ENCODE measurements at regions not wholly inside any gene's neighbourhood (a gene's known extent, or its start where the extent isn't known, plus 50 kb on each side); places are given as distances from the start of the nearest gene placed in this dataset.
"Not testable (repeated sequence)": the region's sequence is repeated elsewhere in the genome, so short reads cannot be mapped to it uniquely, and the experiment has no call there.

DNA sequence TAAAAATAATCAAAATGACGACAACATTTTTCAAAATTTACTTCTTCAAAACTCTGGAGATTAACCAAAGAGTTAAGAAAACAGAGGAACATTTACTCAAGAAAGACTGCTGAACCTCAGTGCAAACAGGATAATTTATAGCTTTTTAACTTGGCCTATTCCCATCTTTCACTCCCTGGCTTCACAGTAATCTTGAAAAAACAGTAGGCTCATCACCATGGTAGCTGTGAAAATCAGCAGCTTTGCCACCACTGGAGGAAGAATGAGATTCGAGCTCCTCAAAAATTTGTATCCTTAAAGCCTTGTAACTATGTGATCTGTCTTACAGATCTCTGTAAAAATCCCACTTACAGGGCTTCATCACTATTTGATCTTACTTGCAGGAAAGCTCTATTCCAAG, 447.7 kb upstream of the CTSO start:
- no peak for DNase-seq (ENCODE audit: low spot score)

DNA sequence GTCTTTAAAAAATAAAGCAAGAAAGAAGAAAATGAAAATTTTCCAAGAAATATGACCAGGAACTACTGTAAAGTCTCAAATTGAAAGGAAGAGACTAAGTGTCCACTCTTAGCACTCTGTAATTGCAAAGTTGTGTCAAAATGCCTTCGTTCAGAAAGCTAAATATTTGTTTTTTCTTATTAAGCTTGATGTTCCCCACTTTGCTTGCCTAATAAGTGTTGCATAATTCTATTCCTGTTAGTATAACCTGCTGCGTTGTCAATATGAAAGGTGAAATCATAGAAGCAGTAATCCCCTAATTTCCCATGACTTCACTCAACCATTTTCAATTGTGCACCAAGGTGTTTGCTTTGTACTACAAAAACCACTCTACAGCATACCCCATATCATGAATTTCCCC, 442.9 kb upstream of the CTSO start:
- DNase-seq (ENCODE audit: low spot score), result no peak

DNA sequence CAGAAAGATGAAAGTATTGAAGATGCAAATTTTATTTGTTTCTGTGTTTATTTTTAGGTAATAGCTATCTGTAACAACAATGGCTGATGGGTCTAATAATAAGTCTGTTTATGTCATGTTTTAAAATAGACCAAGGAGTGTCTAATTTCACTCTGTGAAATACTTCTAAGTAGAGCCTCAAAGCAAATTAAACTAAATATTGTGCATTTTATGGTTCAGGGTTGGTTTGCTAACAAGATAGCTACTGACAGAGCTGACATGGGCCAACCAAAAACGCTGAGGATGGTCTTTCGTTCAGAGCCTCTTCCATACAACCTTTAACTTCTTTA, 437.6 kb upstream of the CTSO start:
- no peak for DNase-seq (ENCODE audit: low spot score)

DNA sequence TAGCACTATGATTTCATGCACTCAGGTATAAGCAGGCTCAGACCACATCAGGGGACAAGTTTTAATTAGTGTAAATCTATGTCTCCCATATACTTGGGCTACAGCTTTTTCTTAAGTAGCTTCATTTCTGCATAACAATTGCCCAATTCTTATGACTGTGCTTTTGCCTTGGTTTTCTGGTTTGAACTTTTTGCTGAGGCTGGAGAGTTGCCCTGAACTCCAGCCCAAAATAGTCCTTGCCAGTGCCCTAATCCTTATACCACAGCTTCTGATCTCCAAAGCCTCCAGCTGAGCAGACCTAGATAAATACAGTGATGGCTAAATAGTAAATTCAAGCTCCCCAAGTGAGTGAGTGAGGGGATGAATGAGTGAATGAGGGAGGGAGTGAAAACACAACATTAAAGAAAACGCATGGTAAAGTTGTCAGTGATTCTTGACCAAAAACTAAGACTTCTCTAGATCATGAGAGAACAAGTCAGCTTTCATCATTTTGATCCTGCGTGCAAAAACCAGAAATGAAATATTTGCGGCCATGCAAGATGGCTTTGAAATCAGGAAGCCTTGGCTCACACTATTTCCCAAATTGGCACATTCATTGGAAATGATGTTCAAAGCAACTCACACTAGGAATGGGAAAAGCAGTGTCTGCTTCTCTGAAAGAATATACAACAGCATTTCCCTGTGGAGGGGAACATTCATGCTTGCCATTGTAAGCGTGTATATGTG, 437.1 kb upstream of the CTSO start:
- no peak for DNase-seq (ENCODE audit: low spot score)

DNA sequence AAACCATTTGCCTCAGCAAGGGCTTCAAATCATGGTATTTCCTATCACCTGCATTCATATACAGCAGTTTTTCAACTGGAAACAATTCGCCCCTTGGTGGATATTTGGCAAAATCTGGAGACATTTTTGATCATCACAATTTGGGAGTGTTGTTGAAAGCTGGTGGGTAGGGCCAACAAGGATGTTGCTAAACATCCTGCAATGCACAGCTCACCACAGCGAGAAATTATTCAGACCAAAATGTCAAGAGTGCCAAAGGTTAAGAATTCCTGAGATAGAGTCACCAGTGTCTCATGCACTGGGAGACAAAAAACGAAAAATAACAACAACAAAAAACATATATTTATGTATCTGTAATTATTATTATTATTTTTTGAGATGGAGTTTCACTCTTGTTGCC, 435.2 kb upstream of the CTSO start:
- DNase-seq (ENCODE audit: low spot score), result no peak

DNA sequence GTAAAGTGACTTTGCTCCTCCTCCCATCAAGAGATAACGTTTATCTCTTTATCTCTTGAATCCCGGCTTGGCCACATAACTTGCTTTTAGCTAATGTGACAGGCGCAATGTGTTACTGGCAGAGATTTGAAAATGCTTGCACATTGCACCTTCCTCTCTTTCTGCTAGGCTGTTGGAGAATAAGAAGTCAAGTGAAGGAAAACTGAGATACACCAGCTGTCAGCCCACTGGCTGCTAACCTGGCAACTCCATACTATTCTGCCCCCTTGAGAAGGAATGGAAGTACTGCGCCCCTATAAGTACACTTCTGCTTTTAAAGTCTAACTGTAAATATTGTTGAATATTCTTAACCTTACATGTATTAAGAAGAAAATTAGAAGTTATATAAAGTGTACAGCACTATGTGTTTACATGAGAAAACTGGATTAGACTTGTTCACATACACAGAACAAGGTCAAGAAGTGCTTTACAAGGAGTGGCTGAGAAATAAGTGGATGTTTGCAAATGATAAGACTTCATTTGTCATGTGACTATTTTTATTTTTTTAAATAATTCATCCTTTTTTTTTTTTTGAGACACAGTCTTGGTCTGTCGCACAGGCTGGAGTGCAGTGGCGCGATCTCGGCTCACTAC, 424.5 kb upstream of the CTSO start:
- DNase-seq (ENCODE audit: low spot score), result peak; percentile 59

DNA sequence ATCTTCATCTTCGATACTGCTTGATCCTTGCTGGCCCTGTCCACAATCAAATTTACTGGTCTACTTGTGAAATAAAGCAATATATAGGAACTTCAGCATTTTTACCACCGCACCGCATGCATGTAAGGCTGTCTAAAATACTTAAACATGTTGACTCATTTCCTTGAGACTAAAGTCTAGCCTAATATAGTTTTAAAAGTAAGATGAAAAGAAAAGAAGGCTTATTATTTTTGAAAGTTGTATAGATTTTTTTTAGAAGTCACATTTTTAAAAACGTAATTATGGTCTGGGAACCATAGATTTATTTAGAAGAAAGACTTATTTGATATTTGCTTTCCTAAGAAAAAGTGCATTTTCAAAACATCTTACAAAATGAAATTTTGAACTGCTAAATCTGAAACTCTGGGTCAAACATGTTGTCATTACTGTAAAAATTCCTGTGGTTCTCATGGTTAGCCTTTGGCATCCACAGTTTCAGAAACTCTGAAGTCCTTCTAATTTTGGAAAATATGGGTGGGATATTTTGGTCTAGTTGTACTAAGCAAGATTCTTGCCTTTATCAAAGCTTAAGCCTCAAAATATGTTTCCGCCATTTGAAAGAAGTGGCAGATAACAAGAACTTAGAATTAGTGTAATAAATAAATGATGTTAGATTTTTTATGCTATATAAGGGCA, 423.5 kb upstream of the CTSO start:
- peak; percentile 33 for DNase-seq (ENCODE audit: low spot score)

DNA sequence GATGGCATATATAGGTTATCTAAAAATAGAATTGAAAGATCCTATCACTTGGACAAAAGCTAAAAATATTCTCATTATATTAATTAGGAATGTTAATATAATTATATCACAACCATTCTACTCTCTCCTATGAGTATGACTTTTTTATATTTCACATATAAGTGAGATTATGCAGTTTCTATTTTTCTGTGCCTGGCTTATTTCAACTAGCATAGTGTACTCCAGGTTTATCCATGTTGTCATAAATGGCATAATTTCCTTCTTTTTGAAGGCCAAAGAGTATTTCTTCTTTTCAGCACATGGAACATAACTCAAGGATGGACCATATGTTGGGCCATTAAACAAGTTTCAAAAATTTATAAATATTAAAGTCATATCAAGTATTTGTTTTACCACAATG, 421.2 kb upstream of the CTSO start:
- no peak for DNase-seq (ENCODE audit: low spot score)

DNA sequence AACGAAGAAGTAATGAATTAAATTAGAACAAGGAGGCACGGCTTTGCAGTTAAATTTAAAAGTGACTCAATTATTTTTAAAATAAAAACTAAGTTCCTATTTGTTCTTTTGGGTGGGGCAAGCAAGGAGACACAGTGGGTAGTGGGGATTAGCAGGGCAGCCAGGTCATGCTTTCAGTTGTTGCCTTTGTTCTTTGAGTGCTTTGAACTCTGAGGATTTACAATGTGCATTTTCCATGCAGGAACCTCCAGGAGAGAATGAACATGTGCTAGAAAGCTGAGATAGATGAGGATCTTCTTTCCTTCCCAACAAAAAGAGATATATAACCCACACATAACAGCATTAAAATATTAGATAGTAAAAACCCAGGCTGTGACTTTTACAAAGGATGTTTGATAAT, 420.4 kb upstream of the CTSO start:
- DNase-seq (ENCODE audit: low spot score), result no peak

DNA sequence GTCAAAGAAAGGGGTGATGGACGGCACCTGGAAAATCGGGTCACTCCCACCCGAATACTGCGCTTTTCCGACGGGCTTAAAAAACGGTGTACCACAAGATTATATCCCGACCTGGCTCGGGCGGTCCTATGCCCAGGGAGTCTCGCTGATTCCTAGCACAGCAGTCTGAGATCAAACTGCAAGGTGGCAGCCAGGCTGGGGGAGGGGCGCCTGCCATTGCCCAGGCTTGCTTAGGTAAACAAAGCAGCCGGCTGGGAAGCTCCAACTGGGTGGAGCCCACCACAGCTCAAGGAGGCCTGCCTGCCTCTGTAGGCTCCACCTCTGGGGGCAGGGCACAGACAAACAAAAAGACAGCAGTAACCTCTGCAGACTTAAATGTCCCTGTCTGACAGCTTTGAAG, 413.8 kb upstream of the CTSO start:
- DNase-seq (ENCODE audit: low spot score), result not testable (repeated sequence)

DNA sequence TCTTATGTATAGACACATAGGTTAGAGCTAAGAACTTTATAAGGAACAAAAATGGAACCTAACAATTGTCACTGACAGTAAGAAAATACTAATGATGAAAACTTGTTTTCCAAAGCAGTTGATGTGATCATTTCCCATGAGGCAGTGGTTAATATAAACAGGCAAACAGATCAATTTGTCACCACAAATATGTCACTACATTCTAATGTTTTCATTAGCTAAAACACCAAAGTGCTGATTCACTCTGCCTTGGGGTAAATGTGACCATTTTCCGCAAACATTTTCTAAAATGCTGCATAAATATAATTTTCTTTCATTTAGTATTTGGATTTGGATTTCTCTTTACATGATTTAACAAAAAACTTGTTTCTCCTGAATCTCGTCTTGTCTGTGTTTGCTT, 408.9 kb upstream of the CTSO start:
- DNase-seq (ENCODE audit: low spot score), result no peak

DNA sequence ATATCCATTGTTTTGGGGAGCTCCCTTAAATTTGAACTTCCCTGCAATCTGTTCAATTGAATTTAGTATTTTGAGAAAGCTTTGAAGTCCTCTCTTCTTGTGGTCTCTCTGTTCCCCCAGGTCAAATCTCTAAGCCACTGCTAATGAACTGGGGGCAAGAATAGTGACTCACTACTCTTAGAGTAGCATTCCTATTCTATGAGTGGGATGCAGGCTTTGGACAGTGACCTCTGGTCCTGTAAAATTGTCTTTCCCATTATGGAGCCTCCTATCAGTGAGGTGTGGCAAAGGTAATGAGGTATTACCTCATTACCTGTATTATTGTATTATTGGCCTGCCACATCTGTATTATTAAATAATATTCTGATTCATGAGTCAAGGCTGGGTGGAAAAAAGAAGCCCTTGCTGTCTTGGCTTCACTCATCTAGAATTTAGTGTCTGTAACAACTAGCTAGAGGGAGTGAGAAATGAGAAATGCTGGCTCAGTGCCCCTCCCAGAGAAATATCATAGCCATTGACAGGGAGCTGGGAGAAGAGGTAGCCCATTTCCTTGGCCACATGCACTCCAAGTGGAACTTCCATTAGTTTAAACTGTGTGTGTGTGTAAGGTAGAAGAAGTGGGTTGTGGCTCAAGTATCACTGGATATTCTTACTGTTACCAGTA, 393.9 kb upstream of the CTSO start:
- DNase-seq (ENCODE audit: low spot score), result no peak

DNA sequence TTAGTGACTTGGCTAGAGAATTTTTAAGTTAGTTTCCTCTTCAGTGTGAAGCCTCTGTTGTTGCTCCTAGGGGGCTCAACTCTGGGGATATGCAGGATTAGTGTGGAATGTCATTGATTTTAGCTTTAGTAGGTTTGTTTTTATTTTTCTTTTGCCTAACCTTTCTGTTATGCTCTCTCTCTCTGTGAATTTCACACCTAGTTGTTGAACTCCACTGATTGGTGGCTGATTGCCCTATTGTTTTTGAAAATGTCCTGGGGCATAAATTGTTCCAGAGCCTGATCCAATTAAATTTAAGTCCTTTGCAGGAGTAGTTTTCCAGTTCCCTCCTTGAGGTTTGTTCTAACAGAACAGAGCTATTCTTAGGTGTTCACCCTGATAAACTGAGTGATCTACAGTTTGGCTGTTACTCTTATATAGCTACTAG, 393.3 kb upstream of the CTSO start:
- DNase-seq (ENCODE audit: low spot score), result no peak

DNA sequence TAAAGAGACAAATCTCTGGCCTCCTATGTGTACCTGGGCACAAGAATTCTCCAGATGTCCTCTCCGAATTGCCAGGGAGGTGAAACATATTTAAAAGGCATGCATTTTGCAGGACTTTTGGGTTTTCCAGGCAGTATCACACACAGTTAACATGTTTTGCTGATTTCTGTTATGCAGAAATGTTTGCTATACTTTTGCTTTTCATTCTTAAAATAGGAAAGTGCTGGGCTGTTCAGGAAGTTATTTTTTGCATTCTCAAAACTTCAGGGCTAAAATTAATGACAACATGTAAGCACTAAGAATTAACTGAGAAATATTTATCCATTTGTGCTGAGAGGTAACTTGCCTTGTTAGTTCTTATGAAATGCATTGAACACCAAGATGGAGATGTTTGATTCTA, 390.7 kb upstream of the CTSO start:
- no peak for DNase-seq (ENCODE audit: low spot score)

DNA sequence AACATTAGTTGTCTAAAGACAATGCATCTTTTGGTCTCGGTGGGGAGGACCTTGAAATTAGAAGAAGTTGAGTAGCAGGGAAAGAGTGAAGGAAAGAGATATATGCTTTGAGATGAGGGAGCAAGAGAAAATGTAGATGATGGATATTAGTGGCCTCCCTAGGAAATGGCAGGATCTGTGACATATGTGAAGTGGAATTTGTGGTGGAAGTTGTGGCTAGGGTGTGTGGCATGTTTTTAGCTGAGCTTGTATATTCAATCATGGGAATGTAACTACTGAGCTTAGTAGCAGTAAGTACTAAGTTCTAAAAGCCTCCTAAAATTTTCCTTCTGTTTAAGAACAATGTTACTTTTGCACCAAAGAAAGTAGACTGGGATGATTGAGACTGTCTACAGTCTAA, 382.8 kb upstream of the CTSO start:
- DNase-seq (ENCODE audit: low spot score), result no peak

DNA sequence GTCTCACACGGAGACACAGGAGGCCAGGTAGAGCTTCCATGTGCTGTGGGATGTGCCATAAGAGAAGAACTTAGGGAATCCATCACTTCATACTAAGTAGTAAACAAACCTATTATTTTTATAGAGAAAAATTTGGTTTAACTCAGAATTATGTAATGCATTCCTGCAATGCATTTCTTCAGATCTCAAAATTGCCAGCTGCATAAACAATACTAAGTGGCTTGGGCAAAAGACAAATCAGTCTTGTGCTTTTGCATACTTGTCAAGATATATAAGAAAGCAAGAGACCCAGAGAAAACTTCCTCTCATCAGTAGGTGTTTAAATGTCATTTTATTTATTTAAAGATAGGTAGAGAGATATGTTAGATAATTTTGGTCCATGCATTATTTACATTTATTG, 382.1 kb upstream of the CTSO start:
- DNase-seq (ENCODE audit: low spot score), result no peak

DNA sequence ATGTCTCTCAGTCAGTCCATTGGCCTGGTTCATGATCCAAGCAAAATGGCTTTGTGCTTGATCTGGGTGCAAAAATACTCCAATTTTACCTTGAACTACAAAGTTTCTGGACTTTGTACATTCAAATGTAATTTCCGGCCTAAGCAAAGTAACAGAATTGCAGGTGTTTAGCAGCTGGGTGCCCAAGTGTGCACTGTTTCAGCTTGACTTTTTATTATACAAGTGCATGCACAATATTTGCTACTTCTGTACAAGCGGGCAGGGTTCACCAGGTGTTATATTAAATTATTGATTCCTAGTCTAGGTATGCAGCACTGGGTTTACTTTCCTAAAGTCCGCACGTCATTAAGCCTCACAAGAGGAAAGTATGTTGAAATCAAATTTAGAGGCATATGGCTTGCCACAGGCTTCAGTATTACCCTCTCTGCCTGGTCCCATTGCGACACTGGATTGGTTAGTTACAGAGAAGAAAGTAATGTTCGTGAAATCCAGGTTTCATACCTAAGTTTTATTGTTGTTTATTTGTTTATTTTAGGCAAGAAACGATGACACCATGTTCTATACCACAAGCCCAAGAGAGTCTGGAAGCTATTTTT, 376.9 kb upstream of the CTSO start:
- DNase-seq (ENCODE audit: low spot score), result no peak

DNA sequence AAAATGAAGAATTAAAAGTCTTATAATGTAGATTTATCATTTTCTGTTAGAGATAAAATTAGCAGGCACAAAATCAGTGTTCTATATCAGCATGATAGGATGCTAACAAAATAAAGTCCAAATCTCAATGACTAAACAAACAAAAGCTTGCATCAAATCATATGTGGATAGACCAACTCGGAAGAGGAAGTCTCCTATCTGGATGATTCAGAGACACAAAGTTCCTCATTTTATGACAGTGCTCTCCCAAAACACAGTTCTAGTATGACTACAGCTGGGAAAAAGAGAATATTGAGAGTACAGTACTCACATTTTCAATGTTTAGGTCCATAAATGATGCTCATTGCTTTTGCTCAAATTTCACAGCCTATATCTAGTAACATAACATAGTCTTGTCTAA, 376.1 kb upstream of the CTSO start:
- DNase-seq (ENCODE audit: low spot score), result no peak

DNA sequence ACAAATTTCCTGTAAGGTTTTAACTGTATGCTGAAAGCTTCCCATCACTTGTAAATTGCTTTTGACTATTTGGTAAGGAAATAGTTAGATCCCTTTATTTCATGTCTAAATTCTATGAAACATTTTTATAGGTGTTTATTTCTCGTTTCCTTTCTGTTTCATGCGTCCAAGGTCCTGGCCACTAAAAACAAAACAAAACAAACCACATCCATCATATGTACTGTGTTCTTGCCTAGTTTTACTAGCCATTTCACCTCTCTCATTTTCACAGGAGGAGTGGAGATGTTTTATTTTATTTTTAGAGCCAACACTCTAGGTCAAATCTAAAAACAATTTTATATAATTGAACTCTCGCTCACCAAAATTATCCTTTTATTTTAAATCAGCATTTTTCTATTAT, 375.2 kb upstream of the CTSO start:
- DNase-seq (ENCODE audit: low spot score), result no peak

DNA sequence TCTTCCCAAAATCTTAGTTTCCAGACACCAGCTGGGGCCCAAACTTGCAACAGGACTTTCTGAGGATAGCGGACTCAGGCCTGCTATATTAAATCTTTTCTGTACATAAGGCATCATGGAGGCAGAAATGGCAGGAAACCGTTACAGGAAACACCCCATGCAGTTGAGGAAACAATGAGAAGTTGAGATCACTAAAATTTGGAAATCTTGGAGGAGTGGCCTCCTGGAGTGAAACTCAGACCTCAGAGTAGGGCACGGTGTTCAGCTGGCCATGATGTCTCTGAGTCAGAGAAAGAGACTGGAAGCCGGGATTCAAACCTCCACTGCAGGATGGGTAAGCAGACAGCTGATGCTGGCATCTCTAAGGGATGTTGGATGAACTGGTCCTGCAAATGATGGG, 372.6 kb upstream of the CTSO start:
- DNase-seq (ENCODE audit: low spot score), result no peak

DNA sequence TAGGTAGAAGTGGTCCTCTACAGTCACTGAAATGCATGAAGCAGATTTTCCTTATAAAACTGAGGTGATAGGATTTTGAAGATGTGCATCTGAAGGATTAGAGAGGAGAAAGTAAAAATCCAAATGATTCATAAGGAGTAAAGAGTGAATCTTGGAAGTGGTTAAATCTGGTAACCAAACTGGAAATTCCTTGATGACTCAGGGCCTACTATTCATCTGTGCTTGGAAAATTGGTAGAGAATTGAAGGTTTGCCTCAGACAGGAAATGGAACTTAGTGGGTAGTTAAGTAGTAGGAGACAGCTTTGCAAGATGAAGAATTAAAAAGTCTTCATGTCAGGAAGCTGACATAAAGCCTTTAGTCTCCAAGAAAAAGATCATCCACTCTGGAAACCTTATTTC, 368.9 kb upstream of the CTSO start:
- DNase-seq (ENCODE audit: low spot score), result peak; percentile 13

DNA sequence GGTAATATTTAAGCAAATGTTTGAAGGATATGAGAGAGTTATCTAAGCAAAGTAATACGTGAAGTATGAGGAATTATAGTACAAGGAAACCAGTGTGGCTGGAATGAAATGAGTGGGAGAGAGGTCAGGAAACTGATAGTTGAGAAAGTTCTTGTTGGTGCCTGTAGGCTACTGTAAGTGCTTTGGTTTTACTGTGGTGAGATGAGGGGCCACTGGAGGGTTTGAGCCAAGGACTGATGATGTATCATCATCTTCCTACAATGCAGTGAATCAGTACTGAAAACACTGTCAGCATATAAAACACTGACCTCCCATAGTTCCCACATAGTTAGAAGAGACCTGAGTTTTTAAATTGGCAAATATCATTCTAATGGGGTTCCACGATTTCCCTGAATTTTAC, 367.5 kb upstream of the CTSO start:
- DNase-seq (ENCODE audit: low spot score), result peak; percentile 26

DNA sequence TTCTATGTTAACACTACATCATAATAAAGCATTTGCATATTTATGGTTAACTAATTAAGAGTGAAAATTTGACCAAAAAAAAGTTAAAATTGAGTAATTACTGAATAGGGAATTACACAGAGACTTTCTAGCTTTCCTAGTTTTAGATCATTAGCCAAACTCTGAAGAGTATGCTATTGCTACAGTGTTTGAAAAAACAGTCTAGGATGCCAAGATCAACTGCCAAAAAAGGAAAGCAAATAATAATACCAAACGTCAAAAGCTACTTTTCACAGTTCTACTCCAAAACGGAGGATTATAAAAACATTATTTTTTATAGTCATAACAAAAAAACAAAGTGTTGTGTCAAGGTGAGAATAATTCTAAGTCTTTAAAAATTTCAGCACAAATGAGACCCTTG, 359.8 kb upstream of the CTSO start:
- DNase-seq (ENCODE audit: low spot score), result no peak

Data from COLO829 (cell line).